RWPE2 (cell line): ENCODE measurements at regions not wholly inside any gene's neighbourhood (a gene's known extent, or its start where the extent isn't known, plus 50 kb on each side); places are given as distances from the start of the nearest gene placed in this dataset.

Experiments
- ATAC-seq: fragments of 200-7000 bp; cut with Tn5 transposase; 3 replicates; pipeline ENCODE4 v1.9.1; 2021; ENCODE audit warnings: low read depth
- DNase-seq: peaks from one replicate; pipeline ENCODE4 v3.0.0-alpha.2; 2020; ENCODE audit warnings: low spot score
- H3K27ac ChIP-seq: fragments of 450-650 bp; 2 replicates; pipeline ENCODE4 v1.5.1; 2017; ENCODE audit warnings: mild to moderate bottlenecking; ENCODE audit not compliant: poor library complexity, severe bottlenecking
- H3K27me3 ChIP-seq: fragments of 250-450 bp; sonication (Bioruptor Pico); 2 replicates; pipeline ENCODE4 v1.5.1; 2021; ENCODE audit warnings: mild to moderate bottlenecking, moderate library complexity; ENCODE audit not compliant: insufficient read depth, poor library complexity, severe bottlenecking
- H3K36me3 ChIP-seq: fragments of 250-450 bp; sonication (Bioruptor Pico); 2 replicates; pipeline ENCODE4 v1.5.1; 2020; ENCODE audit warnings: low read depth, mild to moderate bottlenecking, moderate library complexity
- H3K4me1 ChIP-seq: fragments of 250-450 bp; sonication (Bioruptor Pico); 2 replicates; pipeline ENCODE4 v1.5.1; 2021; ENCODE audit warnings: mild to moderate bottlenecking, moderate library complexity; ENCODE audit not compliant: insufficient read depth, poor library complexity, severe bottlenecking
- H3K4me3 ChIP-seq: fragments of 250-450 bp; sonication (Bioruptor Pico); 2 replicates; pipeline ENCODE4 v1.5.1; 2021; ENCODE audit warnings: mild to moderate bottlenecking, moderate library complexity; ENCODE audit not compliant: severe bottlenecking
- H3K9me3 ChIP-seq: fragments of 250-450 bp; sonication (Bioruptor Pico); 2 replicates; pipeline ENCODE4 v1.5.1; 2021; ENCODE audit warnings: mild to moderate bottlenecking, moderate library complexity; ENCODE audit not compliant: severe bottlenecking
- TF ChIP-seq, protein P1 (sequence below): fragments of 450-650 bp; IDR thresholded peaks from one replicate; pipeline ENCODE4 v1.5.1; 2017; ENCODE audit warnings: mild to moderate bottlenecking, moderate library complexity; ENCODE audit not compliant: poor library complexity, severe bottlenecking

DNA sequence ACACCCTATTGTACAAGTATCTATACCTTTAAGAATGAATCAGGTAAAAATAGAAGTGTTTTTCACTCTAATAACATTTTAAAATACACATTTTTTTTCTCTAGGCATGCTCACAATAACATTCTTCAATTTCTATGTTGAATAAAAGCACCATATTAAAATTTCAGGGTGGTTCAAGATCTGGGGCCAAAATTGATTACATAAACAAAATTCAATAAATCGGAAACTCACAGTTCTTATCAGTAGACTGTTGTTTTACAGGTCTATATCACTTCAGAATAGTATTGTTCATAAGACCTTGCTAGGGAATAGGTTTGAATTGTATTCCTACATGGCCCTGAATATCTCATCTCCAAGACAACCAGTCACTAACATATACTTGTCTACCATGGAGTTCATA, 634.0 kb downstream of the SPOCK3 start:
- TF ChIP-seq, protein P1, sequence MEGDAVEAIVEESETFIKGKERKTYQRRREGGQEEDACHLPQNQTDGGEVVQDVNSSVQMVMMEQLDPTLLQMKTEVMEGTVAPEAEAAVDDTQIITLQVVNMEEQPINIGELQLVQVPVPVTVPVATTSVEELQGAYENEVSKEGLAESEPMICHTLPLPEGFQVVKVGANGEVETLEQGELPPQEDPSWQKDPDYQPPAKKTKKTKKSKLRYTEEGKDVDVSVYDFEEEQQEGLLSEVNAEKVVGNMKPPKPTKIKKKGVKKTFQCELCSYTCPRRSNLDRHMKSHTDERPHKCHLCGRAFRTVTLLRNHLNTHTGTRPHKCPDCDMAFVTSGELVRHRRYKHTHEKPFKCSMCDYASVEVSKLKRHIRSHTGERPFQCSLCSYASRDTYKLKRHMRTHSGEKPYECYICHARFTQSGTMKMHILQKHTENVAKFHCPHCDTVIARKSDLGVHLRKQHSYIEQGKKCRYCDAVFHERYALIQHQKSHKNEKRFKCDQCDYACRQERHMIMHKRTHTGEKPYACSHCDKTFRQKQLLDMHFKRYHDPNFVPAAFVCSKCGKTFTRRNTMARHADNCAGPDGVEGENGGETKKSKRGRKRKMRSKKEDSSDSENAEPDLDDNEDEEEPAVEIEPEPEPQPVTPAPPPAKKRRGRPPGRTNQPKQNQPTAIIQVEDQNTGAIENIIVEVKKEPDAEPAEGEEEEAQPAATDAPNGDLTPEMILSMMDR = no peak
- no peak for ATAC-seq

DNA sequence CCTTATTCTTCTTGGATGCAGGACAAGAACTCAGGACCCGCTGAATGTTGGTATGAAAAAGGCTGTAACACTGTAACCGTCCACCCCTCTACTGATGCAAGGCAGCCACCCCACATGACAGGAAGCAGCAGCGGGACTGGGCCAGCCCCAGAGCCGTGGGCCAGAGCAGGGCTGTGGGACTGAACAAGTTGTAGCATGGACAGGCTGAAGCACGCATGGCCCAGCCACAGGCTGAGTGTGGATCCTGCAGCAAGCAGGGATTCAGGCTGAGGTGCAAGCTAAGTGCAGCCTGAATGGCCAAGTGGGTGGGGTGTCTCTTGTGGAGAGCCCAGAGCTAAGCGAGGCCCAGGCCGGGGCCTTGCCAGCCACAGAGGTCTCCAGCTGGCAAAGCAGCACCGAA, 632.2 kb downstream of the SPOCK3 start:
- TF ChIP-seq, protein P1 = no peak
- Histone ChIP-seq H3K9me3 (no peaks in the 10 kb centered on the region), H3K36me3 (no peaks in the 10 kb centered on the region), H3K4me1 (no peaks in the 10 kb centered on the region), H3K4me3 (no peak overlapping the region), H3K27ac (no peak overlapping the region), H3K27me3 (no peaks in the 10 kb centered on the region)
- no peak for DNase-seq
- no peak for ATAC-seq

More for the DNA sequence above, 634.0 kb downstream of the SPOCK3 start:
- no peaks in the 10 kb centered on the region for H3K27me3 ChIP-seq
- H3K9me3 ChIP-seq = no peaks in the 10 kb centered on the region
- no peak overlapping the region for H3K4me3 ChIP-seq
- DNase-seq = no peak
- no peaks in the 10 kb centered on the region for H3K36me3 ChIP-seq
- H3K4me1 ChIP-seq = no peaks in the 10 kb centered on the region
- H3K27ac ChIP-seq = no peak overlapping the region

DNA sequence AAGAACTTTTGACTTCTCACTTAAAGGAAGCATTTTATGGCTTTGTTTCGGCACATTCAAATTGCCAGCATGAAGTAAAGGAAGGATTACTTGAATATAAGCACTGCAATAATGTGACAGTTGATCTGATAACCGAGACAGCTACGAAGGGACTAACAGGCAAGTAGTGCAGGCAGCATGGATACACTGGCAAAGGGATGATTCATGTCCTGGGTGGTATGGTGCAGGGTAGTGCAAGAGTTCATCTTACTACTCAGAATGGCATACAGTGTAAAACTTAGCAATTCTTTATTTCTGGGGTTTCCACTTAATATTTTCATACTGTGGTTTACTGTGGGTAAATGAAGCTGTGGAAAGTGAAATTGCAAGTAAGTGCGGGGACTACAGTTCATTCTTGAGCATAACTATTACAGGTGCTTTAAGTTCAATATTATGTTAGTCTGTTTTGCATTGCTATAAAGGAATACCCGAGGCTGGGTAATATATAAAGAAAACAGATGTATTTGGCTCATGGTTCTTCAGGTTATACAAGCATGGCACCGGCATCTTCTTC, 611.8 kb downstream of the SPOCK3 start:
- H3K4me3 ChIP-seq = no peak overlapping the region

DNA sequence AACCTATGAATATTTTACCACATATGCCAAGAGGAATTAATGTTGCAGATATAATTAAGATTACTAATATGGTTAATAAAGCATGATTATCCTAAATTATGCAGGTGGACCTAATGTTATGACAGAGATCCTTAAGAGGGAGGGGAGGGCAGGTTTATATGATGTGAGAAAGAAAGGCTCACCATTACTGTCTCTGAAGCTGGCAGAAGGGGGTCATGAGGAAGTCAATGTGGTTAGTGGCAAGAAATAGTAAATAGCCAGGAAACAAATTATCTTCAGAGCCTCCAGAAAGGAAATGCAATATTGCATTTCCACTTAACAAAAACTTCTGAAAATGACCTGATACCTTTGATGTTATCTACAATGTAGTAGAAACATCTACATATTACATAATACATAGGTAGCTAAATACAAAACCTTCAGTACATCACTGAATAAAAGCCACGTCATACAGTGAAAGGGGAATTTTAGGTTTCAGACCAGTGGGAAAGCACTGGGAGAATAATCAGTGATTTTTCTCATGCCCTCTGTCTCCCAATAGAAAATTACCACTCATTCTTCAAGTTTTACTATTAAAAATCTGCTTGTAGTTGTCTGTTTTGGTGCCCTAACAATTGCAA, 609.2 kb downstream of the SPOCK3 start:
- no peaks in the 10 kb centered on the region for H3K9me3 ChIP-seq
- ATAC-seq (no peak), DNase-seq (no peak)
- no peaks in the 10 kb centered on the region for H3K4me1 ChIP-seq
- TF ChIP-seq, protein P1 = no peak
- H3K36me3 ChIP-seq = no peaks in the 10 kb centered on the region
- no peaks in the 10 kb centered on the region for H3K27me3 ChIP-seq
- no peak overlapping the region for H3K27ac ChIP-seq
- H3K4me3 ChIP-seq = no peak overlapping the region

More for the DNA sequence above, 611.8 kb downstream of the SPOCK3 start:
- no peak for DNase-seq
- Histone ChIP-seq H3K4me1 (no peaks in the 10 kb centered on the region), H3K9me3 (no peaks in the 10 kb centered on the region), H3K36me3 (no peaks in the 10 kb centered on the region), H3K27ac (no peak overlapping the region), H3K27me3 (no peaks in the 10 kb centered on the region)
- TF ChIP-seq, protein P1 = no peak
- peak; percentile 61 for ATAC-seq

DNA sequence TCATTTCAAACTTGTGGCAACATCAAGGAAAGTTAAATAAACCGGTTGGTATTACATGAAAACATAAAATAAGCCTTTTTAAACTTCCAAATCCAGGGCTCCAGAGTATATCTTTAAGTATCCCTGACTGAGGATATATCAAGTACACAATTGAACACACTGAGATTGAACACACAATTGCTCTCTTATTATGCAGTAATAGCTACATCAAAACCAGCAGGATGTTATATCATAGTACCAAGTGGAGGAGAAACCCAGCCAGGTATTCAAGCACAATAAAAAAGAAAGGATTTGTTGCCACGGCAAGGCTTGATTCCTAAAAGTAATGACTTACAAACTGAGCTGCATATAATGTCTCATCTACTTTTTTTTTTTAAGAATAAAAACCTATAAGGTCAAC, 605.8 kb downstream of the SPOCK3 start:
- no peaks in the 10 kb centered on the region for H3K9me3 ChIP-seq
- DNase-seq (no peak), ATAC-seq (no peak)
- H3K4me1 ChIP-seq = no peaks in the 10 kb centered on the region
- TF ChIP-seq, protein P1 = no peak
- H3K36me3 ChIP-seq = no peaks in the 10 kb centered on the region
- no peaks in the 10 kb centered on the region for H3K27me3 ChIP-seq
- H3K27ac ChIP-seq = no peak overlapping the region
- H3K4me3 ChIP-seq = no peak overlapping the region
